ENCODE measurements at regions not wholly inside any gene's neighbourhood (a gene's known extent, or its start where the extent isn't known, plus 50 kb on each side); places are given as distances from the start of the nearest gene placed in this dataset.
"Not testable (repeated sequence)": the region's sequence is repeated elsewhere in the genome, so short reads cannot be mapped to it uniquely, and the experiment has no call there.

DNA sequence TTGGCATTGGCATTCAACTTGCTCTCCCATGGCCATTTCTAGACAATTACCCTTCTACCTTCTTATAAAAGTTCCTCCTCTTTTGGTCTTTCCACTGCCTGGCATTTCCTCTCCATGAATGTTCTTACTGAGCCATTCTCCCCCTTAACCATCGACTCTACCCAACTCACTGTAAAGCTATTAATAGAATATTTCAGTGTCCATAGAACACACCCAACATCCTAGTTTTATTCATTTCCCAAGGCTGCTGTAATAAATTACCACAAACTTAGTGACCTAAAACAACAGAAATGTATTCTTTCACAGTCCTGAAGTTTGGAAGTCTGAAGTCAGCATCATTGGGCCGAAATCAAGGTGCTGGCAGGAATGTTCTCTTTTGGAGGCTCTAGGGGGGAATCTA lies 170.0 kb upstream of the ATP5MC3 start:
- Histone ChIP-seq H3K27ac (no peak overlapping the region), H3K9ac (no peak overlapping the region), H3K4me2 (ENCODE audit: low read length) (no peak overlapping the region), H3K4me3 (ENCODE audit: low read depth, low read length) (no peak overlapping the region), H3K79me2 (no peaks in the 10 kb centered on the region), H2AFZ (no peak overlapping the region), H3K9me3 (ENCODE audit: control insufficient read depth, low read length) (no peaks in the 10 kb centered on the region), H3K36me3 (ENCODE audit: control insufficient read depth, insufficient read depth, low read length) (no peaks in the 10 kb centered on the region), H3K4me1 (no peaks in the 10 kb centered on the region), H3K27me3 (ENCODE audit: control insufficient read depth, insufficient read depth, low read length) (no peaks in the 10 kb centered on the region)
- TF ChIP-seq, protein P1, sequence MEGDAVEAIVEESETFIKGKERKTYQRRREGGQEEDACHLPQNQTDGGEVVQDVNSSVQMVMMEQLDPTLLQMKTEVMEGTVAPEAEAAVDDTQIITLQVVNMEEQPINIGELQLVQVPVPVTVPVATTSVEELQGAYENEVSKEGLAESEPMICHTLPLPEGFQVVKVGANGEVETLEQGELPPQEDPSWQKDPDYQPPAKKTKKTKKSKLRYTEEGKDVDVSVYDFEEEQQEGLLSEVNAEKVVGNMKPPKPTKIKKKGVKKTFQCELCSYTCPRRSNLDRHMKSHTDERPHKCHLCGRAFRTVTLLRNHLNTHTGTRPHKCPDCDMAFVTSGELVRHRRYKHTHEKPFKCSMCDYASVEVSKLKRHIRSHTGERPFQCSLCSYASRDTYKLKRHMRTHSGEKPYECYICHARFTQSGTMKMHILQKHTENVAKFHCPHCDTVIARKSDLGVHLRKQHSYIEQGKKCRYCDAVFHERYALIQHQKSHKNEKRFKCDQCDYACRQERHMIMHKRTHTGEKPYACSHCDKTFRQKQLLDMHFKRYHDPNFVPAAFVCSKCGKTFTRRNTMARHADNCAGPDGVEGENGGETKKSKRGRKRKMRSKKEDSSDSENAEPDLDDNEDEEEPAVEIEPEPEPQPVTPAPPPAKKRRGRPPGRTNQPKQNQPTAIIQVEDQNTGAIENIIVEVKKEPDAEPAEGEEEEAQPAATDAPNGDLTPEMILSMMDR (IDR thresholded peaks at IDR 0.05), result no peak

DNA sequence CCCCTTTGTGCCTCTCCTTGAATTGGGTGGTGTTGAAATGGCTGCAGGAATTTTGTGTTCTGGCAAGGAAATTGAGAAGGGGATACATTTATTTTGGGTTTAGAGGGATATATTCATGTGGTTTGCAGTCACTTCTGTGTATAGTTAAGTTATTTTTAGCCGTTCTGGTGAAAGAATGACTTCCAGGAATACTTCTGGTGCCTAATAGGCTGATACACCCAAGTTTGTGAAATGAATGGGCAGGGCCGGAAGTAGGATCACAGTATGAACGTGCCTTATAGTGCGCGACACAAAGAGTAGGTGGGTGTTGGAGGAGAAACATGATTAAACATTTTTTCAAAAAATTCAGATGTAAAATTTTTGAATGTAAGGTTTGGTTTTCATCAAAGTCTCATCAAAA lies 168.6 kb upstream of the ATP5MC3 start:
- Histone ChIP-seq H3K36me3 (ENCODE audit: control insufficient read depth, insufficient read depth, low read length) (no peaks in the 10 kb centered on the region), H3K9me3 (ENCODE audit: control insufficient read depth, low read length) (no peaks in the 10 kb centered on the region), H3K27me3 (ENCODE audit: control insufficient read depth, insufficient read depth, low read length) (no peaks in the 10 kb centered on the region), H3K79me2 (no peaks in the 10 kb centered on the region), H3K4me2 (ENCODE audit: low read length) (no peak overlapping the region), H2AFZ (no peak overlapping the region), H3K4me1 (no peaks in the 10 kb centered on the region), H3K9ac (no peak overlapping the region), H3K4me3 (ENCODE audit: low read depth, low read length) (no peak overlapping the region), H3K27ac (no peak overlapping the region)
- TF ChIP-seq, protein P1 (IDR thresholded peaks at IDR 0.05), result no peak

DNA sequence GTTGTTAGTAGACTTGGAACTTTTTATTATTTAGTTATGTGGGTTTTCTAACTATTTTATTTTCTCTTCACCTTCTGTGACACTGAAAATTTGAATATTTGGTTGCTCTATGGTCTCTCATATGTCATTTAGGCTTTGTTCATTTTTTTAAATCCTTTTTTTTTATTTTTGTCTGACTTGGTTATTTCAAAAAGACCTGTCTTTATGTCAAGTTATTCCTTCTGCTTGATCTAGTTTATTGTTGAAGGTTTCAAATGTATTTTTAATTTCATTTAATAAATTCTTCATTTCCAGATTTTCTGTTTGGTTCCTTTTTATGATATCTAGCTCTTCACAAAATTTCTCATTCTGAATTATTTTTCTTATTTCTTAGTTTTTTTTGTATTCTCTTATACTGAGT lies 160.6 kb upstream of the ATP5MC3 start:
- no peak overlapping the region for H3K4me3 ChIP-seq (ENCODE audit: low read depth, low read length)
- H3K4me2 ChIP-seq (ENCODE audit: low read length), result no peak overlapping the region
- no peaks in the 10 kb centered on the region for H3K27me3 ChIP-seq (ENCODE audit: control insufficient read depth, insufficient read depth, low read length)
- H3K9ac ChIP-seq, result no peak overlapping the region
- no peak overlapping the region for H3K27ac ChIP-seq
- H3K9me3 ChIP-seq (ENCODE audit: control insufficient read depth, low read length), result no peaks in the 10 kb centered on the region
- H2AFZ ChIP-seq, result no peak overlapping the region
- TF ChIP-seq, protein P1 (IDR thresholded peaks at IDR 0.05), result no peak
- no peaks in the 10 kb centered on the region for H3K79me2 ChIP-seq
- no peaks in the 10 kb centered on the region for H3K36me3 ChIP-seq (ENCODE audit: control insufficient read depth, insufficient read depth, low read length)
- no peaks in the 10 kb centered on the region for H3K4me1 ChIP-seq

DNA sequence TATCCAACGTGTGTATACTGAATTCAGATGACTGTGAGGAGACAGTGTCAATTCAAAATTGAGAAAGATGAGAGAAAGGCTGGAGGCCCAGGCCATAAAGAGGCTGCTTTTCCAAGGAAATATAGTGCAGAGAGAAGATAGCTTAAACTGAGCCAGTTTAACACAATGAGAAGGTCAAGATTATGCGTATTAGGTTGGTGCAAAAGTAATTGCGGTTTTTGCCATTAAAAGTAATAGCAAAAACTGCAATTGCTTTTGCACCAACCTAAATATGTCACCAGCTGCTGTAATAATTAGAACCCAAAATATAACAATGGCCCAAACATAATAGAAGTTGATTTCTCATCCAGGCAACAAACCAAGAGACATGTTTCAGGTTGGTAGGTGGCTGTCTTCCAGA lies 148.7 kb upstream of the ATP5MC3 start:
- Histone ChIP-seq H2AFZ (peak overlapping the region; percentile 59), H3K4me3 (ENCODE audit: low read depth, low read length) (no peak overlapping the region), H3K27me3 (ENCODE audit: control insufficient read depth, insufficient read depth, low read length) (no peaks in the 10 kb centered on the region), H3K9ac (no peak overlapping the region), H3K27ac (no peak overlapping the region), H3K4me1 (no peaks in the 10 kb centered on the region), H3K4me2 (ENCODE audit: low read length) (no peak overlapping the region), H3K36me3 (ENCODE audit: control insufficient read depth, insufficient read depth, low read length) (no peaks in the 10 kb centered on the region), H3K9me3 (ENCODE audit: control insufficient read depth, low read length) (no peaks in the 10 kb centered on the region), H3K79me2 (no peaks in the 10 kb centered on the region)
- TF ChIP-seq, protein P1 (IDR thresholded peaks at IDR 0.05), result no peak

DNA sequence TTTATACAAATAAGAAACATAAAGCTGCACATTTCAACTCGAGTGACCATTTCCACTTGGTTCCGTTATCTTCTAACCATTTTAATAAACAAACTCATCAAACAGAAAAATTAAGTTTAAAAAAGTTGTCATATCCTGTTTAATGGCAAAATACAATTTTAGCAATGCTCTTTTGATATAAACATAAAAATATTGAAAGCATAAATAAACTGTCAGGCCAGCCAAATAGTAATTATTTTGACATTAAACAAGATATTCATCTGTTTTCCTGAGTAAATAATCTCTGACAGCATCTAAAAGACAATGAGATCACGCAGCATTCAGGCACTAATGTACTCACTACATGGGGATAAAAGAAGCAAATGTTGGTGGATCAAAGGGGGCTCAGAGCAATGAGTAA lies 145.3 kb upstream of the ATP5MC3 start:
- H3K27ac ChIP-seq, result no peak overlapping the region
- H3K79me2 ChIP-seq, result no peaks in the 10 kb centered on the region
- no peak overlapping the region for H3K9ac ChIP-seq
- no peaks in the 10 kb centered on the region for H3K4me1 ChIP-seq
- no peak overlapping the region for H3K4me2 ChIP-seq (ENCODE audit: low read length)
- no peaks in the 10 kb centered on the region for H3K36me3 ChIP-seq (ENCODE audit: control insufficient read depth, insufficient read depth, low read length)
- no peaks in the 10 kb centered on the region for H3K9me3 ChIP-seq (ENCODE audit: control insufficient read depth, low read length)
- no peak overlapping the region for H2AFZ ChIP-seq
- H3K27me3 ChIP-seq (ENCODE audit: control insufficient read depth, insufficient read depth, low read length), result no peaks in the 10 kb centered on the region
- TF ChIP-seq, protein P1 (IDR thresholded peaks at IDR 0.05), result no peak
- no peak overlapping the region for H3K4me3 ChIP-seq (ENCODE audit: low read depth, low read length)

DNA sequence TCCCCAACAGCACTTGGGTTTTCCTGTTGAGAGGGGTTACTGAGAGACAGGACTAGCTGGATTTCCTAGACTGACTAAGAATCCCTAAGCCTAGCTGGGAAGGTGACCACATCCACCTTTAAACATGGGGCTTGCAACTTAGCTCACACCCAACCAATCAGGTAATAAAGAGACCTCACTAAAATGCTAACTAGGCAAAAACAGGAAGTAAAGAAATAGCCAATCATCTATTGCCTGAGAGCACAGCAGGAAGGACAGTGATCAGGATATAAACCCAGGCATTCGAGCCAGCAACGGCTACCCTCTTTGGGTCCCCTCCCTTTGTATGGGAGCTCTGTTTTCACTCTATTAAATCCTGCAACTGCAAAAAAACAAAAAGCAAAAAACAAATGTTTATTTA lies 144.7 kb upstream of the ATP5MC3 start:
- H3K4me1 ChIP-seq; H3K9me3 ChIP-seq (ENCODE audit: control insufficient read depth, low read length); H3K4me3 ChIP-seq (ENCODE audit: low read depth, low read length); H2AFZ ChIP-seq; H3K4me2 ChIP-seq (ENCODE audit: low read length); H3K27ac ChIP-seq; H3K9ac ChIP-seq; H3K79me2 ChIP-seq; H3K36me3 ChIP-seq (ENCODE audit: control insufficient read depth, insufficient read depth, low read length); H3K27me3 ChIP-seq (ENCODE audit: control insufficient read depth, insufficient read depth, low read length): not testable (repeated sequence)

Data from parathyroid adenoma (tissue), 2 donors.